B cell (primary cell): ENCODE measurements at regions not wholly inside any gene's neighbourhood (a gene's known extent, or its start where the extent isn't known, plus 50 kb on each side); places are given as distances from the start of the nearest gene placed in this dataset.

ENCODE experiments used
- EZH2 ChIP-seq: IDR thresholded peaks from 2 replicates; pipeline ENCODE4 v1.6.1; 2012; ENCODE audit warnings: borderline replicate concordance, low read depth, mild to moderate bottlenecking, moderate library complexity, low read length; ENCODE audit not compliant: insufficient read depth, poor library complexity, severe bottlenecking
- TF ChIP-seq, protein P1 (sequence below): fragments of 200-600 bp; IDR thresholded peaks from one replicate; pipeline ENCODE4 v1.8.0; 2022; ENCODE audit warnings: antibody characterized with exemption, mild to moderate bottlenecking

DNA sequence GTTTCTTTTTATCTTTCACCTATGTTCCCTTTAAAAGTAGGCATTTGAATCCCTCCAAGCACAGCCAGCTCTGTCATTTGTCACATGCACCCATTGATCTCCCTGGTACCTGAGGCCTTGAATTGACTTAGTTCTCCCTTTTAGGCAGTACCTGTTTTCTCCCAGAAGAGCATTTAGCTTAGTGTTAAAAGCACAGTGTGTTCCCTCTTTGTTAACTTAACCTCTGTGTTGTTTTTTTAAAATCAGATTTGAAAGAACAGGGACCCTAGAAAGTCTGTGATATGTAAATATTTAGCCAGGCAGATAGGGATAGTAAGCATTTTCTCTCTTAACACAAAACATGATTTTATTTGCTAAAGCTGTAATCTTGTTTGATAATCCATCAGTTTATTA lies 113.8 kb upstream of the SPATA31D4 start:
- TF ChIP-seq, protein P1, sequence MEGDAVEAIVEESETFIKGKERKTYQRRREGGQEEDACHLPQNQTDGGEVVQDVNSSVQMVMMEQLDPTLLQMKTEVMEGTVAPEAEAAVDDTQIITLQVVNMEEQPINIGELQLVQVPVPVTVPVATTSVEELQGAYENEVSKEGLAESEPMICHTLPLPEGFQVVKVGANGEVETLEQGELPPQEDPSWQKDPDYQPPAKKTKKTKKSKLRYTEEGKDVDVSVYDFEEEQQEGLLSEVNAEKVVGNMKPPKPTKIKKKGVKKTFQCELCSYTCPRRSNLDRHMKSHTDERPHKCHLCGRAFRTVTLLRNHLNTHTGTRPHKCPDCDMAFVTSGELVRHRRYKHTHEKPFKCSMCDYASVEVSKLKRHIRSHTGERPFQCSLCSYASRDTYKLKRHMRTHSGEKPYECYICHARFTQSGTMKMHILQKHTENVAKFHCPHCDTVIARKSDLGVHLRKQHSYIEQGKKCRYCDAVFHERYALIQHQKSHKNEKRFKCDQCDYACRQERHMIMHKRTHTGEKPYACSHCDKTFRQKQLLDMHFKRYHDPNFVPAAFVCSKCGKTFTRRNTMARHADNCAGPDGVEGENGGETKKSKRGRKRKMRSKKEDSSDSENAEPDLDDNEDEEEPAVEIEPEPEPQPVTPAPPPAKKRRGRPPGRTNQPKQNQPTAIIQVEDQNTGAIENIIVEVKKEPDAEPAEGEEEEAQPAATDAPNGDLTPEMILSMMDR: no peak
- TF ChIP-seq EZH2: no peak
